ENCODE measurements at regions not wholly inside any gene's neighbourhood (a gene's known extent, or its start where the extent isn't known, plus 50 kb on each side); places are given as distances from the start of the nearest gene placed in this dataset.
"Not testable (repeated sequence)": the region's sequence is repeated elsewhere in the genome, so short reads cannot be mapped to it uniquely, and the experiment has no call there.

DNA sequence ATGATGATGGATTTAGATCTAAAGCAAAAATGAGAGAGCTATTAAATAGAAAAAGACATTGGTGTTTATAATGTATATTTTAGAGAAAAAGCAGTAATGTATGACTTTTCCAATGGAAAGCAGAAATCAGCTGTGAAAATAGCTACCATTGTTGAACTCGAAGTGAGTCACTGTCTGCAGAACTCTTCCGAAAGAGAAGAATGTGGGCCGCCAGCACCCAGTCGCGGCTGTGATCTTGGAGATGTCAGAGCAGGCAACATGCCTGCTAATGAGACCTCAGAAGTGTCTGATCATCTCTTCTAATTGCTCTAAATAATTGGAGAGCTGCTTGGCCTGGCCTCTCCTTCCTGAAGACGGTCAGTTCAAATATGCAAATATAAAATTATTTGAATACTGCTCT is 333.6 kb upstream of the RUNX1 start:
- no peak for DNase-seq

DNA sequence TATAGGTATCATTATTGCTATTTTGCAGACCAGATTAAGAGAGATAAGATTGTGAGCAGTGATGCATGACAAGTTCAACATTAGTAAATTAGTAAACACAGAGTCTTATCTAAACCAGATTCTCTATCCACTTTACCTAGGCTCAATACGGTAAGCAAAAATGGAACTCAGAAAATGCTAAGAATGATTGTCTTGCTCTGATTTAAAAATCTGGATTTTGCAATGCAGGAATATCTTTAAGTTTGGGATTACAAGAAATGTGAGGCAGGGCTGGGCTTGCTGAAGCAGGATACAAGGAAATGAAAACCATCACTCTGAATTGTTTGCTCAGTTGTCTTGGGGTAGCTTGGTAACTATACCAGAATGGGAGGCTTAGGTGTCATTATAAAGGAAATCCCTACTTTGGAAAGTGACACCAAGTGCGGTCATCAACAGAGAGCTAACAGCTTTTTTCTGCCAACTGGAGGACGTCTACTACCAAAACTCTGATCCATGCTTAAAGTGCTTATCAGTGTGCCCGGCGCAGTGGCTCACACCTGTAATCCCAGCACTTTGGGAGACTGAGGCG is 332.7 kb upstream of the RUNX1 start:
- no peak for DNase-seq

DNA sequence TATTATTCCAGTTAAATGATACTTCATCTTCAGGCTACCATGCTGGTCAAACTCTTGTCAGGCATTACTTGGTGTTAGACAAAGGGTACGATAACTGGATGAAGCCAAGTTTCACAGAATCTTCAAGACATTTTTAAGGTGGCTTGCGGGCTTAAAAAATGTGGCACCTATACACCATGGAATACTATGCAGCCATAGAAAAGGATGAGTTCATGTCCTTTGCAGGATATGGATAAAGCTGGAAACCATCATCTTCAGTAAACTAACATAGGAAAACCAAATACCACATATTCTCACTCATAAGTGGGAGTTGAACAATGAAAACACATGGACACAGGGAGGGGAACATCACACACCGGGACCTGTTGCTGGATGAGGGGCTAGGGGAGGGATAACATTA is 331.2 kb upstream of the RUNX1 start:
- DNase-seq: not testable (repeated sequence)

DNA sequence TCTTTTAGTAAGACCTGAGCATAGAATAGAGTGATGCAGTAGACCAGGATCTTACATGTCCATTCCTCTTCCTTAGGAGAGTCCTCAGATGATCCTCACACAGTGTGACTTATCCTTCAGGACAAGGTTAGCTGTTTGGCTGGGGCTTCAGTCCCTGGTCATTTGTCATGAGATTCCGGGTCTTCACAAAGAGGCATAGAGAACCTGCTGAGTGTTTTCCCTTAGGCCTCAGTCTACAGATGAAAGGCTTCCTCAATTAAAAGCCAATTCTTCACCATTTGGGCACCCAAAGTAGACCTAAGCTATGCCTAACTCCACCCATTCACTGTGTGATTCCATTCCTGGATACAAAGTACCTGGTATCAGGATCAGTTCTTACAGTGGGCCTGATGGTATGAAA is 329.8 kb upstream of the RUNX1 start:
- no peak for DNase-seq

DNA sequence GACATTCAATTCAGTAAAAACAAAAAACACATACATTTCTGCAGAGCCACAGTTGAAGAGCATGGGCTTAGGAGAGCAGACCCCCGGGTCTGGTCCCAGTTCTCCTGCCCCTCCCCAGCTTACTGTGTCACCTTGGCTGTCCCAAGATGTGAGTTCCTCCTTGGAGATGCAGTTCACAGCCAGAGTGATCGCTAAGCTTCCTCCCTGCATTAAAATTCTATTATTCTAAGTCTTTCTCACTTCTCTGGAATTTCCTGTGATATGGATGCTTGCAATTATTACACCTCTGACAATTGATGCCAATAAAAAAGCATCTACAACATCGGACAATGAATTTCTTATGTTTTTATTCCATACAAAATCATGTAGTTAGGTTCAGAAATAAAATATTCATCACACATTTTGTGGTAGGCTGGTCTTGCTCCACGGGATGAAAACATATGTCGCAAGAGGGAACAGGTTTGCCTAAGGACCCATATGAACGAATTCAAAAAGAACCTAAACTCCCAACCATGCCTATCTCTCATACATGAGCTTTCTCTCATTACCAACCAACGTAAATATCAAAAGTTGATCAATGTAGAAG is 328.5 kb upstream of the RUNX1 start:
- no peak for DNase-seq

DNA sequence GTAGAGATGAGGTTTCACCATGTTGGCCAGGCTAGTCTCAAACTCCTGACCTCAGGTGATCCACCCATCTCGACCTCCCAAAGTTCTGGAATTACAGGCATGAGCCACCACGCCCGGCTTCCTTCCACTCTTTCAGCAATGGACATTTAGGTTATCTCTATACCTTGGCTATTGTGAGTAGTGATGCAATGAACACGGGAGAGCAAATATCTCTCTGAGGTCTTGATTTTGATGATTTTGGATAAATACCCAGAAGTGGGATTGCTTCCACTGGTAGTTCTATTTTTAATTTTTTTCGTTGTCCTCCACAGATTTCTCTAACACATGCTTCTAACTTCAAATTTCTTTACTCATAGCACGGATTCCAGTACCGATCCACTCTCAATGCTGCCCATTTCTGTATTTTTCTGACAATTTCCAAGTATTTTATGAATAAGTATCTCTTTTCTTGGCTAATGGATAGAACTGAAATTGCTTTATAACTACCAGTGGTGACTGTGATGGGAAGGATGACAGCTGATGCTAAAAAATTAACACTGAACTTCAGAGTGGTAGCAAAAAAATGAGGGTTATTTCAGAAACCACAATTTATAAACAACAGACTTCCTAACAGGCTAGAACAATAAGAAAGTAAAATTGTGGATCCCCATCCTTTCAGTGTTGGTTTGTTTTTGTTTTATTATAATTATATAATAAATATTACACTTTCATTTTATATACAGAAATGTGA is 327.5 kb upstream of the RUNX1 start:
- no peak for DNase-seq

DNA sequence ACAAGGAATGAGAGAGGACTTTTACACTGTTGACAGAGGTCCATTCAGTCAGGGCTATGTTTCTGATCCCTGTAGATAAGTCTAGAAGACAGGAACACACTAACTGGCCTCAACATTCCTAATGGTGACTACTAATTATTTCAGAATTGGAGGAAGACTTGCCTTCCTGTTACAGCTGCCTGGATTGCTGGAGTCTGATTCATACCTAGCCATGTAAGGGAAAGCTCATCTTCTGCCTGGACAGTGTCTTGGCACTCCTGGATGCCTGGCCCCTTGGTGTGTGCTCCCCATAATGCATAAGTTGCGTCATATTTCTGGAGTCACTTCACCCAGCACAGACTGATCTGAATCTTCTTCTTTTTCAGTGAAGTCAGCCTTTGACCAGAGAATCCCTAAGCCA is 326.0 kb upstream of the RUNX1 start:
- DNase-seq: no peak

DNA sequence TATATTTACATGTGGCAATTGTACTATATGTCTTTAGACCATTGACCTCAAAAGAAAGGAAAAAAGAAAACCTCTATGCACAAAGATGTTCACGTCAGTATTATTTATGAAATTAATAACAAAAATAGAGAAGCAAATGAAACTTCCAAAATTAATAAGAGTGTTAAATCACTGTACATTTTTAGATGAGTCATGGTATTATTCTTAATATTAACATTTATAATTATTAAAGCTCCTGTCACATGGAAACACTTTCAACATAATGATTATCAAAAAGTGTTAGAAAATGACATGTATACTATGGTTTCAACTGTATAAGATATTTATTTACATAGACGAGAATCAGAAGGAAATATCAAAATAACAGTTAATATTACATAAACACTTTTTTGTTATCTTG is 324.9 kb upstream of the RUNX1 start:
- no peak for DNase-seq

DNA sequence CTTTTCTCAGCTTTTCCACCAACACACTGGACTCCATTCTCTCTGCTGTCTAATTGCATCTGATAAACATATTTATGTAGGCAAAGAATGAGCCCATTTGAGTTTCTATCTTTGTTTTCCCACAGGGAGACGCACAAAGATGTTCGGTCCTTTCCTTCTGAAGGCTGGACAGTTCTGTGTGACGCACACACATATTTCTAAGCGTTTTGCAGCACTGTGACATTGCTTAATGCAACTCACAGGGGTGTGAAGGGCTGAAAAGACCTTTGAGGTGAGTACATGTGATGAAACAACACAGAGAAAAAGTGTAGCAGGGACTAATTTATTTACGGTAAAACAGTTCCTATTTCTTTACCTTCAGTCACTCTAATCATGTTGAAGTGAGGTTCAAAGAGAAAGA is 323.1 kb upstream of the RUNX1 start:
- DNase-seq: no peak

DNA sequence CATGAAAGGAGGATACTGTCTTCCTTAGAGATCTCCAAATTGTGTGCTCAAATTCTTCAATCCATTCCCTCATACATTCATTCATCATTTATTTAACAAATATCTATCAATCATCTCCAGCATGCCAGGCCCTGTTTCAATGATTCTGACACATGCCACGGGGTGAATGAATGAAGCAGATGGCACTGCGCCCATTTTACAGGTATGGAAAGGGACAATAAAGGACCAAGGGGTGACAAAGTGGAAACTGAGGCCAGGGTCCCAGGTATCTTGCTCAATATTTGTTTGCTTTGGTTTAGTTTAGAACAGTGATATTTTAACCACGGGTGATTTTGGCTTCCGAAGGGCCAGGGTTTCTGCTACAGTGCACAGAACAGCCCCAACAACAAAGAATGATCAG is 321.6 kb upstream of the RUNX1 start:
- DNase-seq: no peak

DNA sequence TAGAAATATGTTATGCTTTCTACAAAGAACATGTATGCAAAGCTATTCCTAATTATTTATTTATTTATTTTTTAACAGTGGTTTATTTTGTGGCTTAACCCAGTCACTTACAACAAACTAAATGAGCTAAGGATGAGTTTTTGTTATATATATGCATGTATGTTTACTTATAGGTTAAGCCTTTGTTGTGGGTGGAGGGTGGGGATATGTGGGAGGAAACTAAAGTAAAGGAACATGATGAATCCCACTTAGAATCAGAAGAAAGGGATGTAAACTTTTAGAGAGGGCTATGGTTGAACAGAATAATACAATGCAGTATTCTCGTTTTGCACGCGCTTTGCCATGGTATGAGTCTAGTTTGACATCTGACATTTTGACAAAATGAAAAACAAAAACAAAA is 321.0 kb upstream of the RUNX1 start:
- DNase-seq: no peak

DNA sequence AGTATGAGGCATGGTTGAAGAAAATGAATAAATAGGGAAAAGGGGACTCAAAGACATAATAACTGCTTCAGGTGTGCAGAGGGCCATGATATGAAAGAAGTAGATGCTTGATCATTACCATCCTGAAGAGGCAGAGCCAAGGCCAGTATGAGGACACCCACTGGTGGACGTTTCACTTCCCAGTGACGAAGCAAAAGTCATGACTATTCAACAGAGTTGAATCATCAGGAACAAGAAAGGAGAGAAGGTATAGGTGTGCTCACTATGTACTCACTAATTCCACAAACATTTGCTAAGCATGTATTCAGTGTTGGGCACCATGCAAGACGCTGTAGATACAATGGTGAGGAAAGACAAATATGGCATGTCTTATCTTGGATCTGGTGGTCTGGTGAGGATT is 319.2 kb upstream of the RUNX1 start:
- DNase-seq: no peak

DNA sequence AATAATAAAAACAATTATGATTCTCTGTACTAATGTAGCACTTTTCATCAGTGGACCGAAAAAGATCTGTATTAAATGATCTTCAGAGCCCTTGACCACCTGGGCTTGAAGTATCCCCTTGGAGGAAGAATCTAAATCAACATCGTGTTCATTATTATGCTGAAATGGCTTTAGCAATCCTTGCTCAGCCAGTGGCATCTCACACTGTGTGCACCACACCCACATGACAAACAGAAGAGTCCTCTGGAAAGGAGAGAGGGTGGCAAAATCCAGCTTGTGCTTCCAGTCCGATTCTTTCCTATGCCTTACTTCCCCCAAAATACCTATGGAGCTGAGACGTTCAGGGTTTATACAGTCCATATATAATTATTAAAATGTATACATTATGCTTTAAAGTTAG is 318.5 kb upstream of the RUNX1 start:
- DNase-seq: no peak

DNA sequence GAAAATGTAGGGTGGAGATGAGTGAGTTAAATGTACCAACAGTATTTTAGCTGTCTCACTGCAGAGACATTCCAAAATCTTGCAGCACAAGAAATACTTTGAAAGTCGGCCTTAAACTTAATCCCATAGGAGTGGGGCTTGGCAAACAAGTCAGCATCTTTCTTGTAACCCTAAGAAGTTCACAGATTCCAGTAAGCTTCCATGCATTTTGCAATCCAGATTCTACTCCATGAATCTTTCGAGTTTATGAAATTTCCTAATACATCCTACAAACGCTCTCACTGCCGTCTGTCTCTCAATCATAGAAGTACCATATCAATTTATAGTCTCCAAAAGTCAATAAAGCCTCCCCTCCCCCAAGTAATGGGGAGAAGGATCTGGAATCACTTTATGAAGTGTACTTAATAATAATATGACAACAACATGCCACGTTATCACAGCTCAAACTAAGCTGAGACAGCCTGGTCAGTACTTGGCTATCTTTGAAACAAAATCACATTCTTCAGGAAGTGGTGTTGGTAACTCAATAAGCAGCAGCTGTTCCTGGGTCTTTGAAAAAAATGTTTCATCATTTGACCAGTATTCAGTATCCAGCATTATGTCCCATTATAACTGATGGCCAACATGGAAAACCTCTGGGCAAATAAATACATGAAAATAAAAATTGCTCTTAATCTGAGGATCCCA is 317.4 kb upstream of the RUNX1 start:
- no peak for DNase-seq

DNA sequence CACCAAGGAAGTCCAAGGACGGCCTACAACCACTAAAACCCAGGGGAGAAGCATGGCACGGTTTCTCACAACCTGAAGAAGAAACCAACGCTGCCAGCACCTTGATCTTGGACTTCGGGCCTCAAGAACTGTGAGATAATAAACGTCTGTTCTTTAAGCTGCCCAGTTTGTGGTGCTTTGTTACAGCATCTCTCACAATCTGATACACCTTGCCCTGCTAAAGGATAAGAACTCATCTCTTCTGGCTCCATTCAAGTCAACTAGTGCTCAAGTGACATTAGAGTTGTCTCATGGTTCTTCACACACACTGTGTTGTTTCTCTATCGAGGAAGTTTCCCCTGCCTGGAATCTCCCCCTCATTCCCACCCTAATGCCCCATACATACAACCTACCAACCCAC is 314.4 kb upstream of the RUNX1 start:
- no peak for DNase-seq

DNA sequence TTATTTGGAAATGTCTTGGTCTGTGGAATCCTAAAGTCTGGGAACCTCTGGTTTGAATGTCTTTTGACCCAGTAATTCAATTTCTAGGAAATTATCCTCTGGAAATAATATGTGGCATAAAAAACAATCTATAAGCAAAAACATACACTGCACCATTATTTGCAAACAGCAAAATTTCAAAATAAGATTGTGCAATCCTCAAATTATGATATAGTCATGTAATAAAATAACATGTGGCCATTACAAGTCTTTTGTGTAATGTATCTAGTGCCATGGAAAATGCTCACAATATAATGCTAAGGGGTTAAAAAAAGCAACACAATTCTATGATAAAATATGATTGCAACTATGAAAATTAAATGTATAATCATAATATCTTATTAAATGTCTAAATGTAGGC is 312.9 kb upstream of the RUNX1 start:
- peak; percentile 78 for DNase-seq

DNA sequence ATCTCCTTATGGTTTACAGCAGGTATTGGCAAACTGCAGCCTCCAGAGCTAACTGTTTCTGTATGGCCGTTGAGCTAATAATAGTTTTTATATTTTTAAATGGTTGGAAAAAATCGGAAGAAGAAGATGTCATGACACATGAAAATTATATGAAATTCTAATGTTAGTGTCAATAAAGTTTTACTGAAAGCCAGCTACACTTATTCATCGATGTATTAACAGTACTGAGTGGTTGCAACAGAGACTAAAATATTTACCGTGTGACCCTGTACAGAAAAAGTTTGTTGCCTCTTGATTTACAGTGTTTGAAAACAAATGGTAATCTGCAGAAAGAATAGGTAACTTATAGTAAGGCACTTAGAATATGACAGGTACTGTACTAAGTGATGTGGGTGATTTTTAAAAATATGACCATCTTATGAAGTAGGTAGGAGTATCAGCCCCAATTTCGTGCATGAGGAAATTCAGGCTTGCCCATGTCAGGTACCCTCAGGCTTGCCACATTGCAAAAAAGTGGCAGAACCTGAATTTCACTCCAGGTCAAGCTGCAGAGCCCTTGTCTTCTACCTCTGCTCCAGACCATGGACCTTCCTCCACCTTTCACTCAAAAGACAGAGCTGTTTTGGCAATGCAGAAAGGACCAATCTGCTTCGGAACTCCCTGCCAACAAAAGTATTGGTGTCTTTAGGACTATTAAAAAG is 311.9 kb upstream of the RUNX1 start:
- no peak for DNase-seq

DNA sequence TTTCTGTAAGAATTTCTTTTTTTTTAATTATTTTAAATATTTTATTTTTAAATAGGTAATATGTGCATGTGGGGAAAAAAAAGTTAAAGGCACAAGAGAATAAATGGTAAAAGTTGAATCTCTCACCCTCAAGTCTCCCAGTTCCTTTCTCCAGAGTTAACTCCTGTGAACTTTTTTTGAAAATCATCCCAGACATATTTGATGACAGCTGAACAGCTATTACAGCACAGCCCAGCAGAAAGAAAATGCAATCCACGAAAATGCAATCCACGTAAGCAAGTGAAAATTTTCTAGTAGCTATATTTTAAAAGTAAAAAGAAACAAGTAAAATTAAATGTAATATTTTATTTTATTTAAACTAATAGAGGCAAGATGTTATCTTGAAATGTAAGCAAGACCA is 310.0 kb upstream of the RUNX1 start:
- DNase-seq: no peak

DNA sequence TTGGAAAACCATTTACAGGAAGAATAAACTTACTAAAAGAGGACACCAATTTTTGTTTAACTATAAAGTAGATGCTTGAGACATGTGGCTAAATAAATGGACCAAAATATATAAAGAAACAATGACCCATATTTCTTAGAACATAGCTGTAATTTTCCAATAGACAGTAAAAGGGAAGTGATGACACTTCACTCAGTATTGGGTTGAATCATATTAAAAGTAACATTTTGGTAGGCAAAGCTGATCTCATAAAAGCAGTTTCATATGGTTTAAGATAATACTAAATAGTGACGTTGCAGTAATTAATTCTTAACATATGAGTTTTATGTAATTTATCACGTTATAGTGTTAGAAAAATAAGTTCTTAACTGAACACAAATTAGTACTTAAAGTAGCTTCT is 308.9 kb upstream of the RUNX1 start:
- DNase-seq: peak; percentile 90

DNA sequence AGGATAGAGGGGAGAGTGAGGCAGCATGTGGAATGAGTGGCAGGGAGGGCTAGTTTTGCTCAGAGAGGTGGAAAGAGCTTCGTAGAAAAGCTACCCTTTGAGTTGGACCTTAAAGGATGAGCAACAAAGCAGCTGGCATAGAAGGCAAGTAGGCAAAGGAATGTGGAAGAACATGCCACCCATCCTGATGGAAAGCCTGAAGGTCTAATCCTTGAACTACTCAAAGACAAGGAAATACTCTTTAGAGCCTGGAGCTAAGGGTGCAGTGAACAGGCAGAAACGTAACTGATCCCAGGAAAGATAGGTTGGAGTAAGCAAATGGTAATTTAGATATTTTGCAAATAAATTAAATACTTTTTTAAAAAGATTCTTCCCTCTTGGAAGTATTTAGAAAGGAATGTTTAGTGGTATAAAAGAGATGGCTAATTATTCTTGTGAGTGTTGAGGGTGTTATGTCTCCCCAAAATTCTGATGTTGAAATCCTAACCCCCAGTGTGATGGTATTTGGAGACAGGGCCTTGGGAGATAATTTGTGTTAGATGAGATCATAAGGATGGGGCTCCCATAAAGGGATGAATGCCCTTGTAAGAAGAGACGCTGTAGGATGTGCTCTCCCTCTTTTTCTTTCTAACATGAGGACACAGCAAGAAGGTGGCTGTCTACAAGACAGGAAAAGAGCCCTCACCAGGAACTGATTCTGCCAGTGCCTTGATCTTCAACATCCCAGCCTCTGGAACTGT is 308.1 kb upstream of the RUNX1 start:
- peak; percentile 1 for DNase-seq

DNA sequence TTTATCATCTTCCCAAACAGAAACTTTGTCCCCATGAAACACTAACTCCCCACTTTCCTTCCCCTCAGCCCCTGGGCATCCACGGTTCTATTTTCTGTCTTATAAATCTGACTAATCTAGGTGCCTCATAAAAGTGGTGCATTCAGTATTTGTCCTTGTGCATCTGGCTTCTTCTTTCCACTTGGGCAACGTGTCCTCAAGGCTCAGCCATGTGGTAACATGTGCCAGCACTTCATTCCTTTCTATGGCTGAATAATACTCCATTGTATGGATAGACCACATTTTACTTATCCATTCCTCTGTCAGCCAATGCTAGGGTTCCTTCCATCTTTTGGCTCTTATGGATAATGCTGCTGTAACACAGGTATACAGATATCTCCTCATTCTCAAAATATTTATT is 305.0 kb upstream of the RUNX1 start:
- DNase-seq: no peak

DNA sequence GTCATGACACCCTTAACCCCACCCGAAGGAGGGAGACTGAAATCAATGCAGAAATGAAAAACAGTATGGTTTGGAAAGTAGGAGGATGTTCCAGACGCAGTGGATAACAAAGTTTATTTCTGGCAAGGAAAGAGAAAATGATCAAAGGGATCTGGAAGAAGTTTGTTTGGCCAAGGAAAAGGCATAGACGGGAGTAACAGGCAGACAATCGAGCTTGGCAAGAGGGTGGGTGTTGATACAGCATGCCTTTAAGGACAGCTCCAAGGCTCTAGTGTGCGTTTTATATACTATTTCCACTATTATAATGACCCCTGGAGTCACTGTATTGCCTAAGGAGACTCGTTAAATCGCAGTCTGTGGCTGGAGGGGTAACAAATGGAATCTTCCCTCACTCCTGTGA is 303.7 kb upstream of the RUNX1 start:
- no peak for DNase-seq

Measured in inflammatory macrophage treated with lipopolysaccharide for 4 hours (primary cell).